ENCODE measurements at regions not wholly inside any gene's neighbourhood (a gene's known extent, or its start where the extent isn't known, plus 50 kb on each side); places are given as distances from the start of the nearest gene placed in this dataset.

DNA sequence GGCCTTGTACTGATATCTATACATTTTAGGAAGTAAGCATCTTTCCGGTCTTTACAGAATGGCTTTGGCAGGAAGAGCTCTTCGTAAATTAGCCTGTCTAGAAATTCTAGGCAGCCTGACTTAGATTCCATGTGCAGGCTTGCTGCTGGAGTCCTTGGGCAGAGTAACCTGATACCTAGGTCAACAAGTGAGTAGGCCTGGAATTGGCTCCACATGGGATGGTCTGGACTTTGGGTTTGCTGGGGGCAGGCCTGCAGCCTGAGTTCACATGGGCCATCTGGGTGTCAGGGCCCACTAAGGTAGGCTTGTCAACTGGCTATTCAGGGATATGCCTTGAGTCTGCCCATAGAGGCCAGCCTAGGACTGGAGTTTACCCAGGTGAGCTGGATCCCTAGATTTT, 59.6 kb upstream of the CYYR1 start:
- Mint-ChIP-seq H3K27me3 (ENCODE audit: low read depth) (no peaks in the 10 kb centered on the region), H3K4me3 (no peak overlapping the region), H3K9me3 (peaks cover 10% of the 10 kb centered on the region), H3K27ac (no peak overlapping the region), H3K4me1 (peaks cover 4% of the 10 kb centered on the region), H3K36me3 (no peaks in the 10 kb centered on the region)
- ChIA-PET POLR2A (no interaction called here), CTCF (no interaction called here)
- DNase-seq (ENCODE audit: low spot score) = no peak
- peak; percentile 47; the same call in 1 of the 2 replicates for ATAC-seq
- no peak for TF ChIP-seq FOXP1 (CRISPR knock-in tag; IDR thresholded peaks at IDR 0.05; ENCODE audit: borderline replicate concordance)
- TF ChIP-seq TEAD4 (CRISPR knock-in tag; IDR thresholded peaks at IDR 0.05) = no peak
- TF ChIP-seq, protein P1, sequence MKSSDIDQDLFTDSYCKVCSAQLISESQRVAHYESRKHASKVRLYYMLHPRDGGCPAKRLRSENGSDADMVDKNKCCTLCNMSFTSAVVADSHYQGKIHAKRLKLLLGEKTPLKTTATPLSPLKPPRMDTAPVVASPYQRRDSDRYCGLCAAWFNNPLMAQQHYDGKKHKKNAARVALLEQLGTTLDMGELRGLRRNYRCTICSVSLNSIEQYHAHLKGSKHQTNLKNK (CRISPR knock-in tag; IDR thresholded peaks at IDR 0.05) = no peak
- TF ChIP-seq NR1H2 (CRISPR knock-in tag; IDR thresholded peaks at IDR 0.05) = no peak
- TF ChIP-seq NR3C1 (CRISPR knock-in tag; conservative IDR thresholded peaks at IDR 0.05; ENCODE audit: low read depth) = no peak
- TF ChIP-seq SOX15 (CRISPR knock-in tag; IDR thresholded peaks at IDR 0.05) = no peak
- TF ChIP-seq, protein P2, sequence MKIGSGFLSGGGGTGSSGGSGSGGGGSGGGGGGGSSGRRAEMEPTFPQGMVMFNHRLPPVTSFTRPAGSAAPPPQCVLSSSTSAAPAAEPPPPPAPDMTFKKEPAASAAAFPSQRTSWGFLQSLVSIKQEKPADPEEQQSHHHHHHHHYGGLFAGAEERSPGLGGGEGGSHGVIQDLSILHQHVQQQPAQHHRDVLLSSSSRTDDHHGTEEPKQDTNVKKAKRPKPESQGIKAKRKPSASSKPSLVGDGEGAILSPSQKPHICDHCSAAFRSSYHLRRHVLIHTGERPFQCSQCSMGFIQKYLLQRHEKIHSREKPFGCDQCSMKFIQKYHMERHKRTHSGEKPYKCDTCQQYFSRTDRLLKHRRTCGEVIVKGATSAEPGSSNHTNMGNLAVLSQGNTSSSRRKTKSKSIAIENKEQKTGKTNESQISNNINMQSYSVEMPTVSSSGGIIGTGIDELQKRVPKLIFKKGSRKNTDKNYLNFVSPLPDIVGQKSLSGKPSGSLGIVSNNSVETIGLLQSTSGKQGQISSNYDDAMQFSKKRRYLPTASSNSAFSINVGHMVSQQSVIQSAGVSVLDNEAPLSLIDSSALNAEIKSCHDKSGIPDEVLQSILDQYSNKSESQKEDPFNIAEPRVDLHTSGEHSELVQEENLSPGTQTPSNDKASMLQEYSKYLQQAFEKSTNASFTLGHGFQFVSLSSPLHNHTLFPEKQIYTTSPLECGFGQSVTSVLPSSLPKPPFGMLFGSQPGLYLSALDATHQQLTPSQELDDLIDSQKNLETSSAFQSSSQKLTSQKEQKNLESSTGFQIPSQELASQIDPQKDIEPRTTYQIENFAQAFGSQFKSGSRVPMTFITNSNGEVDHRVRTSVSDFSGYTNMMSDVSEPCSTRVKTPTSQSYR (CRISPR knock-in tag; IDR thresholded peaks at IDR 0.05) = no peak
- TF ChIP-seq, protein P3, sequence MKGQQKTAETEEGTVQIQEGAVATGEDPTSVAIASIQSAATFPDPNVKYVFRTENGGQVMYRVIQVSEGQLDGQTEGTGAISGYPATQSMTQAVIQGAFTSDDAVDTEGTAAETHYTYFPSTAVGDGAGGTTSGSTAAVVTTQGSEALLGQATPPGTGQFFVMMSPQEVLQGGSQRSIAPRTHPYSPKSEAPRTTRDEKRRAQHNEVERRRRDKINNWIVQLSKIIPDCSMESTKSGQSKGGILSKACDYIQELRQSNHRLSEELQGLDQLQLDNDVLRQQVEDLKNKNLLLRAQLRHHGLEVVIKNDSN (CRISPR knock-in tag; IDR thresholded peaks at IDR 0.05) = no peak
- no peak for TF ChIP-seq PRRX2 (CRISPR knock-in tag; IDR thresholded peaks at IDR 0.05)
- TF ChIP-seq, protein P4, sequence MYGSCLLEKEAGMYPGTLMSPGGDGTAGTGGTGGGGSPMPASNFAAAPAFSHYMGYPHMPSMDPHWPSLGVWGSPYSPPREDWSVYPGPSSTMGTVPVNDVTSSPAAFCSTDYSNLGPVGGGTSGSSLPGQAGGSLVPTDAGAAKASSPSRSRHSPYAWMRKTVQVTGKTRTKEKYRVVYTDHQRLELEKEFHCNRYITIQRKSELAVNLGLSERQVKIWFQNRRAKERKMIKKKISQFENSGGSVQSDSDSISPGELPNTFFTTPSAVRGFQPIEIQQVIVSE (CRISPR knock-in tag; IDR thresholded peaks at IDR 0.05; ENCODE audit: borderline replicate concordance) = no peak
- TF ChIP-seq SMAD4 (CRISPR knock-in tag; IDR thresholded peaks at IDR 0.05) = no peak
- TF ChIP-seq ZNF317 (CRISPR knock-in tag; IDR thresholded peaks at IDR 0.05; ENCODE audit: borderline replicate concordance, low read depth) = no peak
- TF ChIP-seq MAX (CRISPR knock-in tag; IDR thresholded peaks at IDR 0.05) = no peak
- TF ChIP-seq, protein P5, sequence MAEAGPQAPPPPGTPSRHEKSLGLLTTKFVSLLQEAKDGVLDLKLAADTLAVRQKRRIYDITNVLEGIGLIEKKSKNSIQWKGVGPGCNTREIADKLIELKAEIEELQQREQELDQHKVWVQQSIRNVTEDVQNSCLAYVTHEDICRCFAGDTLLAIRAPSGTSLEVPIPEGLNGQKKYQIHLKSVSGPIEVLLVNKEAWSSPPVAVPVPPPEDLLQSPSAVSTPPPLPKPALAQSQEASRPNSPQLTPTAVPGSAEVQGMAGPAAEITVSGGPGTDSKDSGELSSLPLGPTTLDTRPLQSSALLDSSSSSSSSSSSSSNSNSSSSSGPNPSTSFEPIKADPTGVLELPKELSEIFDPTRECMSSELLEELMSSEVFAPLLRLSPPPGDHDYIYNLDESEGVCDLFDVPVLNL (CRISPR knock-in tag; IDR thresholded peaks at IDR 0.05; ENCODE audit: borderline replicate concordance, low read depth) = no peak

DNA sequence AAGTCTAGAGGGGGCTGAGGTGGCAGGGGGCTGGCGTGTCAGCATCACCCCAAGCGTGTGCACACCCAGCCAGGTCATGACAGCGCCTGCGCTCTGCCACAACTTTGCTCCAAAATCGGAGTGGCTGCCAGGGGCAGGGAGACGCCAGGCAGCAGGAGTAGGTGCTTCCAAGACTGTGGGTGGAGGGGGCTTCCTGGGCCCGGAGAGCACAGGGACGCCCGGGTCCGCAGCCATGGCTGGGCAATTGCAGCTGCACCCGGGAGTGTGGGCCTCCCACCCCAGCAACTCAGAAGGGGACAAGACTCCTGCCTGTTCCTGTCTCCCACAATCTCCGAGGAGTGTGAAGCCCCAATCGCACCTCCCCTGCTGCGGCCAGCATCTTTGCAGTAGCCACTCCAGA, 53.1 kb upstream of the CYYR1 start:
- no peaks in the 10 kb centered on the region for H3K27me3 Mint-ChIP-seq (ENCODE audit: low read depth)
- CTCF ChIA-PET = no interaction called here

GRCh38 chr21:26624983-26625519, 52.0 kb upstream of the CYYR1 start:
- Mint-ChIP-seq H3K27me3 (ENCODE audit: low read depth) (no peaks in the 10 kb centered on the region), H3K27ac (no peak overlapping the region), H3K4me1 (no peaks in the 10 kb centered on the region), H3K36me3 (no peaks in the 10 kb centered on the region), H3K9me3 (no peaks in the 10 kb centered on the region), H3K4me3 (no peak overlapping the region)
- ChIA-PET CTCF (interaction anchor here (1.5 kb wide), 1 partner anchor 108 kb away, joined by 3 read pairs; no protein-coding TSS in a partner anchor), POLR2A (no interaction called here)
- no peak for DNase-seq (ENCODE audit: low spot score)
- ATAC-seq = no peak
- TF ChIP-seq TEAD4 (CRISPR knock-in tag; IDR thresholded peaks at IDR 0.05) (no peak), ZNF263 (CRISPR knock-in tag; IDR thresholded peaks at IDR 0.05; ENCODE audit: low read depth) (no peak), ZNF425 (CRISPR knock-in tag; conservative IDR thresholded peaks at IDR 0.05) (no peak)
- TF ChIP-seq, protein P6, sequence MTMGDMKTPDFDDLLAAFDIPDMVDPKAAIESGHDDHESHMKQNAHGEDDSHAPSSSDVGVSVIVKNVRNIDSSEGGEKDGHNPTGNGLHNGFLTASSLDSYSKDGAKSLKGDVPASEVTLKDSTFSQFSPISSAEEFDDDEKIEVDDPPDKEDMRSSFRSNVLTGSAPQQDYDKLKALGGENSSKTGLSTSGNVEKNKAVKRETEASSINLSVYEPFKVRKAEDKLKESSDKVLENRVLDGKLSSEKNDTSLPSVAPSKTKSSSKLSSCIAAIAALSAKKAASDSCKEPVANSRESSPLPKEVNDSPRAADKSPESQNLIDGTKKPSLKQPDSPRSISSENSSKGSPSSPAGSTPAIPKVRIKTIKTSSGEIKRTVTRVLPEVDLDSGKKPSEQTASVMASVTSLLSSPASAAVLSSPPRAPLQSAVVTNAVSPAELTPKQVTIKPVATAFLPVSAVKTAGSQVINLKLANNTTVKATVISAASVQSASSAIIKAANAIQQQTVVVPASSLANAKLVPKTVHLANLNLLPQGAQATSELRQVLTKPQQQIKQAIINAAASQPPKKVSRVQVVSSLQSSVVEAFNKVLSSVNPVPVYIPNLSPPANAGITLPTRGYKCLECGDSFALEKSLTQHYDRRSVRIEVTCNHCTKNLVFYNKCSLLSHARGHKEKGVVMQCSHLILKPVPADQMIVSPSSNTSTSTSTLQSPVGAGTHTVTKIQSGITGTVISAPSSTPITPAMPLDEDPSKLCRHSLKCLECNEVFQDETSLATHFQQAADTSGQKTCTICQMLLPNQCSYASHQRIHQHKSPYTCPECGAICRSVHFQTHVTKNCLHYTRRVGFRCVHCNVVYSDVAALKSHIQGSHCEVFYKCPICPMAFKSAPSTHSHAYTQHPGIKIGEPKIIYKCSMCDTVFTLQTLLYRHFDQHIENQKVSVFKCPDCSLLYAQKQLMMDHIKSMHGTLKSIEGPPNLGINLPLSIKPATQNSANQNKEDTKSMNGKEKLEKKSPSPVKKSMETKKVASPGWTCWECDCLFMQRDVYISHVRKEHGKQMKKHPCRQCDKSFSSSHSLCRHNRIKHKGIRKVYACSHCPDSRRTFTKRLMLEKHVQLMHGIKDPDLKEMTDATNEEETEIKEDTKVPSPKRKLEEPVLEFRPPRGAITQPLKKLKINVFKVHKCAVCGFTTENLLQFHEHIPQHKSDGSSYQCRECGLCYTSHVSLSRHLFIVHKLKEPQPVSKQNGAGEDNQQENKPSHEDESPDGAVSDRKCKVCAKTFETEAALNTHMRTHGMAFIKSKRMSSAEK (CRISPR knock-in tag; IDR thresholded peaks at IDR 0.05; ENCODE audit: borderline replicate concordance) = no peak

More for the DNA sequence above, 53.1 kb upstream of the CYYR1 start:
- Mint-ChIP-seq H3K4me1 (no peaks in the 10 kb centered on the region), H3K27ac (no peak overlapping the region), H3K4me3 (no peak overlapping the region), H3K36me3 (no peaks in the 10 kb centered on the region), H3K9me3 (no peaks in the 10 kb centered on the region)
- DNase-seq (ENCODE audit: low spot score) = no peak
- TF ChIP-seq, protein P7, sequence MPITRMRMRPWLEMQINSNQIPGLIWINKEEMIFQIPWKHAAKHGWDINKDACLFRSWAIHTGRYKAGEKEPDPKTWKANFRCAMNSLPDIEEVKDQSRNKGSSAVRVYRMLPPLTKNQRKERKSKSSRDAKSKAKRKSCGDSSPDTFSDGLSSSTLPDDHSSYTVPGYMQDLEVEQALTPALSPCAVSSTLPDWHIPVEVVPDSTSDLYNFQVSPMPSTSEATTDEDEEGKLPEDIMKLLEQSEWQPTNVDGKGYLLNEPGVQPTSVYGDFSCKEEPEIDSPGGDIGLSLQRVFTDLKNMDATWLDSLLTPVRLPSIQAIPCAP (CRISPR knock-in tag; IDR thresholded peaks at IDR 0.05) = no peak
- POLR2A ChIA-PET = no interaction called here
- ATAC-seq = no peak
